Brain microvascular endothelial cell (primary cell): ENCODE measurements at regions not wholly inside any gene's neighbourhood (a gene's known extent, or its start where the extent isn't known, plus 50 kb on each side); places are given as distances from the start of the nearest gene placed in this dataset.

Experiments
- DNase-seq: peaks from one replicate; pipeline ENCODE4 v3.0.0-alpha.2; 2020
- H3K27ac ChIP-seq: fragments of 250-450 bp; sonication (Bioruptor Pico); 2 replicates; pipeline ENCODE4 v1.5.1; 2020; ENCODE audit warnings: mild to moderate bottlenecking, moderate library complexity
- H3K27me3 ChIP-seq: fragments of 250-450 bp; sonication (Bioruptor Pico); replicated peaks from 2 replicates; pipeline ENCODE4 v1.5.1; 2020; ENCODE audit warnings: mild to moderate bottlenecking
- H3K36me3 ChIP-seq: fragments of 250-450 bp; sonication (Bioruptor Pico); replicated peaks from 2 replicates; pipeline ENCODE4 v1.5.1; 2020; ENCODE audit warnings: mild to moderate bottlenecking
- H3K4me3 ChIP-seq: 2 replicates; pipeline ENCODE4 v1.5.1; 2011; ENCODE audit warnings: low read depth, mild to moderate bottlenecking, control low read depth, low read length, moderate library complexity
- in situ Hi-C: cut with HindIII; loops from 2 replicates; pipeline ENCODE4 v1.10.0; 2017; ENCODE audit warnings: low sequenced_read_pairs, low pct_ligation_motif_present
- TF ChIP-seq, protein P1 (sequence below): IDR thresholded peaks from 2 replicates; pipeline ENCODE4 v1.5.1; 2011; ENCODE audit warnings: low read depth, mild to moderate bottlenecking, moderate library complexity, low read length, control low read depth, inconsistent platforms; ENCODE audit errors: missing control alignments

GRCh38 chr14:30085943-30086342 lies 158.3 kb upstream of the PRKD1 start:
- Histone ChIP-seq H3K27me3 (no peaks in the 10 kb centered on the region), H3K4me3 (no peak overlapping the region), H3K27ac (no peak overlapping the region), H3K36me3 (no peaks in the 10 kb centered on the region)
- DNase-seq = no peak
- in situ Hi-C loops = no loop called here
- TF ChIP-seq, protein P1, sequence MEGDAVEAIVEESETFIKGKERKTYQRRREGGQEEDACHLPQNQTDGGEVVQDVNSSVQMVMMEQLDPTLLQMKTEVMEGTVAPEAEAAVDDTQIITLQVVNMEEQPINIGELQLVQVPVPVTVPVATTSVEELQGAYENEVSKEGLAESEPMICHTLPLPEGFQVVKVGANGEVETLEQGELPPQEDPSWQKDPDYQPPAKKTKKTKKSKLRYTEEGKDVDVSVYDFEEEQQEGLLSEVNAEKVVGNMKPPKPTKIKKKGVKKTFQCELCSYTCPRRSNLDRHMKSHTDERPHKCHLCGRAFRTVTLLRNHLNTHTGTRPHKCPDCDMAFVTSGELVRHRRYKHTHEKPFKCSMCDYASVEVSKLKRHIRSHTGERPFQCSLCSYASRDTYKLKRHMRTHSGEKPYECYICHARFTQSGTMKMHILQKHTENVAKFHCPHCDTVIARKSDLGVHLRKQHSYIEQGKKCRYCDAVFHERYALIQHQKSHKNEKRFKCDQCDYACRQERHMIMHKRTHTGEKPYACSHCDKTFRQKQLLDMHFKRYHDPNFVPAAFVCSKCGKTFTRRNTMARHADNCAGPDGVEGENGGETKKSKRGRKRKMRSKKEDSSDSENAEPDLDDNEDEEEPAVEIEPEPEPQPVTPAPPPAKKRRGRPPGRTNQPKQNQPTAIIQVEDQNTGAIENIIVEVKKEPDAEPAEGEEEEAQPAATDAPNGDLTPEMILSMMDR = no peak

- H3K27me3 ChIP-seq = no peaks in the 10 kb centered on the region
- in situ Hi-C loops = no loop called here
- no peak overlapping the region for H3K27ac ChIP-seq
- DNase-seq = no peak
- H3K4me3 ChIP-seq = no peak overlapping the region
- TF ChIP-seq, protein P1 = no peak
- no peaks in the 10 kb centered on the region for H3K36me3 ChIP-seq
These were observed 161.0 kb upstream of the PRKD1 start for GRCh38 chr14:30088620-30089019.

DNA sequence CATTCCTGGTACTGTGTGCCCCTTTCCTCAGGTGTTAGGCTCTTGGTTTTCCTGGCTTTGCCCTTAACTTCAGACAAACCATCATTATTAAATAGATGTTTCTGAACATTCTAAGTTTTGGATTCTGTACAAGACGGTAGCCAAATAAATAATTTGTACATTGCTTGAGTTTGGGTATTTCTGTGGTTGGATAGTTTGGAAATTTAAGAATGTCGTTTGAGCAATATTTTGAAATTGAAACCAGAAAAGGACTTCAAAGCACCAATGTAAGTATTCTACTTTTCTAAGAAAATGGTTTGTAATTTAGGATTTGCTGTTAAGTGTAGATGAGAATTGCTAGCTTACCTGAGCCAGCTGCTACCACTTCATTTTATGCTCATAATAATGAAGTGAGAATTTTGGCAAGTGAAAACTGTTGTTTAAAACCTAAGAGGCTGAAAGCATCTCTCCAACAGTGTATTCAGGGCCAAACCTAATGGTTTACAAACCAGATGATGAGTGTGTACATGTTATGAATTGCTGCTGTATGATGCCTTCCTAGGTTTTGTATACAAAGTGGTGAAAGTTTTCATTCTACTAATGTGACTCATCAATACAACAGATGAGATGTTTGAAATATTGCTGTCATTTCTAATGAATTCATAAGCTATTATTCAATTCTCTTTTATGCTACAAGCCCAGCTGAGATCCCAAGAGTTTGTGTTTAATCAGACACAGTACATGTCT lies 181.5 kb upstream of the PRKD1 start:
- H3K27ac ChIP-seq = no peak overlapping the region

GRCh38 chr14:30114051-30114450 lies 186.4 kb upstream of the PRKD1 start:
- TF ChIP-seq, protein P1 = no peak
- no peaks in the 10 kb centered on the region for H3K36me3 ChIP-seq
- no peak overlapping the region for H3K27ac ChIP-seq
- no peak for DNase-seq
- no peaks in the 10 kb centered on the region for H3K27me3 ChIP-seq
- H3K4me3 ChIP-seq = no peak overlapping the region
- in situ Hi-C loops = no loop called here

More for the DNA sequence above, 181.5 kb upstream of the PRKD1 start:
- no peak overlapping the region for H3K4me3 ChIP-seq
- no peaks in the 10 kb centered on the region for H3K36me3 ChIP-seq
- TF ChIP-seq, protein P1 = no peak
- no peak for DNase-seq
- no peaks in the 10 kb centered on the region for H3K27me3 ChIP-seq
- in situ Hi-C loops = no loop called here

DNA sequence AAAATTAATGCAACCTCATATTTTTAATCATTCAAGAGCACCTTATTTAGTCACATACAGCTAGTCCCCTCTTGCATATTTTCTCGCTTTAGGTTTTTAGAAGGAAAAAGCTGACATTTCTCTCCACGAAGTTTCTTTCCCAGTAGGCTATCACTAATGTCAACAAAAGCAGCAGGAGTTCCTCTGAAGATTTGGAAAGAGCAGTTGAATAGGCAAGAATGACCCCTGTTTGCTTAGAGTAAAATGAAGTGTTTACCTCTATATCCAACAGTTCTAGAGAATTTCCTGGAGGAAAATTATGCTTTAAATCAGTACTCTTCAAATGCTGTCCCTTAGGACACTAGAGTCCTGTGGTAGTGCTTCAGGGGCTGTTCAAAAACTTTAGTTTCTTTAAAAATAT lies 188.1 kb upstream of the PRKD1 start:
- DNase-seq = no peak
- Histone ChIP-seq H3K4me3 (no peak overlapping the region), H3K27me3 (no peaks in the 10 kb centered on the region), H3K36me3 (no peaks in the 10 kb centered on the region), H3K27ac (no peak overlapping the region)
- TF ChIP-seq, protein P1 = no peak
- in situ Hi-C loops = no loop called here

DNA sequence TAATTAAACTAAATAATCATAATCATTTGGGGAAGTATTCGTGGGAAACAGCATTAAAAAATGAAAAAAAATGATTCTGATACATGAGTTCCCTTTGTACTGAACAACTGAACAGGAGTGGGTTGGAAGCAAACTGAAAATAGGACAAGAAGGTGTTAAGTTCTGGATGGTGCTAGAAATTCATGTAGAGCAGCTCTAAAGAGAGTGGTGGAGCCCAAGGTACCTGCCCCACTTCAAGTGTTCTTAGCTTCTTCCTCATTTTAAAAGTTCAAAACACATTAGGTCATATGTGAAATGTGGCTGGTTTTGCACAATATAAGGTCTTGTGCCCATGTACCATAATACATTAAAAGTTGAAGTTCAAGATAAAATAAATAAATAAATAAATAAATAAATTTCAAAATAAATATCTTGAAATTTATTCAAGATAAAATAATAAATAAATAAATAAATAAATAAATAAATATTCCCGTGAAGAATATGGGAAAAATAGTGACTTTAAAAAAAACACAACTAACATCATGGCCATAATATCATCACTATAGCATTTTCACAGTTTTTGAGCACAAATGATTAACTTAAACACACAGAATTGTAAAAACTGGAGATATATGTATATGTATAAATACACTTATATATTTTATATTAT lies 191.5 kb upstream of the PRKD1 start:
- no peaks in the 10 kb centered on the region for H3K27me3 ChIP-seq
- no peak for DNase-seq
- in situ Hi-C loops = no loop called here
- no peak overlapping the region for H3K4me3 ChIP-seq
- H3K36me3 ChIP-seq = no peaks in the 10 kb centered on the region
- TF ChIP-seq, protein P1 = no peak
- no peak overlapping the region for H3K27ac ChIP-seq
